ENCODE measurements at regions not wholly inside any gene's neighbourhood (a gene's known extent, or its start where the extent isn't known, plus 50 kb on each side); places are given as distances from the start of the nearest gene placed in this dataset.

DNA sequence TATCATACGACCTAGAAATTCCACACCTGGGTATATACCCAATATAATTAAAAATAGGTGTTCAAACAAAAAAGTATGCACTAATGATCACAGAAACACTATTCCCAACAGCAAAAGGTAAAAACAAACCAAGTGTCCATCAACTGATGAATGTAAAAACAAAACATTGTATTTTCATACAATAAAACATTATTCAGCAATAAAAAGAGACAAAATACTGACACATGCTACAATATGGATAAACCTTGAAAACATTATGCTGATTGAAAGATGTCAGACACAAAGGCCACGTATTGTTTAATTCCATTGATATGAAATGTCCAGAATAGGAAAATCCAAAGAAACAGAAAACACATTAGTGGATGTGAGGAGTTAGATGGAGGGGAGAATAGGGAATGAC lies 71.0 kb downstream of the RPL22L1 start:
- no peak overlapping the region for H3K4me3 ChIP-seq
- TF ChIP-seq CTCF (IDR thresholded peaks at IDR 0.05), result no peak
- H3K27ac ChIP-seq, result no peak overlapping the region
- no peak for DNase-seq (ENCODE audit: low spot score)

DNA sequence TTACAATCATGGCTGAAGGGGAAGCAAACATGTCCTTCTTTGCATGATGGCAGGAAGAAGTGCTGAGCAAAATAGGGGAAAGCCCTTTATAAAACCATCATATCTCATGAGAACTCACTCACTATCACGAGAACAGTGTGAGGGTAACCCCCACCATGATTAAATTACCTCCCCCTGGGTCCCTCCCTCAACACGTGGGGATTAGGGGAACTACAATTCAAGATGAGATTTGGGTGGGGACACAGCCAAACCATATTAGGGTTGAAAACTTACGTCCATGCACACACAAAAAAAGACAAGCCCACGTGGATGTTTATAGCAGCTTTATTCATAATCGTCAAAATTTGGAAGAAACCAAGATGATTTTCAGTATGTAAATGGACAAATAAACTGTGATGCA lies 72.3 kb downstream of the RPL22L1 start:
- no peak for TF ChIP-seq CTCF (IDR thresholded peaks at IDR 0.05)
- Histone ChIP-seq H3K27ac (no peak overlapping the region), H3K4me3 (no peak overlapping the region)
- DNase-seq (ENCODE audit: low spot score), result no peak

DNA sequence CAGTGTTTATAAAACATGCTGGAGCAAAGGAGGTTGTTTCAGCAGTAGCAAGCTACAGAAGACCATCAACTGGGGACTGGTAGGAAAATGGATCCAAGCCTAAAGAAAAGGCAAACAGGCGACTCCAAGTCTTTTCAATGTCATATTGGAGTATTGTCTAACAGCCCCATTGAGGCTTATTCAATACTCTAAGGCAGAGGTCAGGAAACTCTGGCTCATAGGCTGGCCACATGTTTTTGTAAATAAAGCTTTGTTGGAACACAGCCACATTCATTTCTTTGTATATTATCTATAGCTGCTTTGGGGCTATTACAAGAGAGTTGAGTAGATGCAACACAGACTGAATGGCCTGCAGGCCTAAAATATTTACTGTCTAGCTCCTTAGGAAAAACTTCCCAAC lies 77.5 kb downstream of the RPL22L1 start:
- TF ChIP-seq CTCF (IDR thresholded peaks at IDR 0.05), result no peak
- Histone ChIP-seq H3K4me3 (no peak overlapping the region), H3K27ac (no peak overlapping the region)
- DNase-seq (ENCODE audit: low spot score), result no peak

DNA sequence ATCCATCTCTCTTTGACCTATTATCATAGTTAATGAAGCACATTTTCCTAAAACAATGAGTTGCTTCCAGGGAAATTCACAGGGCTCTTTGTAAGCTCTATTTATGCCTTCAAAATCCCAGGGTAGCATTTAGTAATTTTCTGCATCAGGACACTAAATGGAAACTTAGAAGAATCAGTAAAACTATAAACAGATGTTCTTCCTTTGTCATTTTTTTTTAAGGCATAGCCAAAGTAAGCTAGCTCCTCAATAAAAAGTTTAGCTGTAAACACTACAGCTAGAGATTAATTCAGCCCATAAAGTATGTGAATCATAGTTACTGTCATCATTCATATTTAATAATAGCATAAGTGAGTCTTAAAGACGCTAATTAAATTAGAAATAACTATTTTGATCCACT lies 79.3 kb downstream of the RPL22L1 start:
- no peak overlapping the region for H3K27ac ChIP-seq
- TF ChIP-seq CTCF (IDR thresholded peaks at IDR 0.05), result no peak
- no peak for DNase-seq (ENCODE audit: low spot score)

DNA sequence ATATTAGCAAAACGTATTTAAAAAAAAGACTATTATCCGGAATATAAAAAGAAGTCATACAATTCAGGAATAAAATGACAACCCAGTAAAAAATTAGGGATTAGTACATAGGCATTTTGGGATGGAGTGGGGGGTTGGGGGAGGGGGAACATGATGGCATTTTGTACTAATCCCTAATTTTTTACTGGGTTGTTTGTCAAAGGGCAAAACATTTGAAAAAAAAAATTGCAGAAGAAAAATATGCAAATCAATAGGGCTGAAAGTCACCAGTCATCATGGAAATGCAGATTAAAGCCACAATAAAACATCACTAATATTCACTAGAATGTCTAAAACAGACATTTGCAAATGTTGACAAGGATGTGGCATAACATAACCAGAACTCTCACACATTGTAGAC lies 82.5 kb downstream of the RPL22L1 start:
- no peak for DNase-seq (ENCODE audit: low spot score)

More for the DNA sequence above, 79.3 kb downstream of the RPL22L1 start:
- no peak overlapping the region for H3K4me3 ChIP-seq

GRCh38 chr3:170785454-170785853 lies 84.5 kb downstream of the RPL22L1 start:
- DNase-seq (ENCODE audit: low spot score), result no peak
- Histone ChIP-seq H3K27ac (no peak overlapping the region), H3K4me3 (no peak overlapping the region)
- no peak for TF ChIP-seq CTCF (IDR thresholded peaks at IDR 0.05)

More for the DNA sequence above, 82.5 kb downstream of the RPL22L1 start:
- no peak overlapping the region for H3K4me3 ChIP-seq
- H3K27ac ChIP-seq, result no peak overlapping the region
- no peak for TF ChIP-seq CTCF (IDR thresholded peaks at IDR 0.05)

DNA sequence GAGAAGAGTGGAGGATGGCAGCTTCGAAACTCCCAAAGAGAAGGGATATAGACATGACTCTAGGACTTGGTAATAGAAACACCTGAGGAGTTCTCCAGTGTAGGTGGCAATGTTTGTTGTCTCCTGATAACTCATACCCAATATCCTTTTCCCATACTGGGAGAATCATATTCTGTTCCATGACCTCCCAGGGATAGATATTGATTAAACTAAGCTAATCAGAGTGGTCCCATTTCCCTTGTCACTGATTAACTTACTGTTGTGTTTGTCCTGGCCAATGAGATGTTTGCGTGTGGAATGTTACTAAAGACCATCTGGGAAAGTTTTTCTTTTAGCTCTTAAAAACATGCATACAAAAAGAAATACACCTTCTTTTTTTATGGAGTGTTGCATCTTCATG lies 85.6 kb downstream of the RPL22L1 start:
- Histone ChIP-seq H3K27ac (no peak overlapping the region), H3K4me3 (no peak overlapping the region)
- DNase-seq (ENCODE audit: low spot score), result no peak
- TF ChIP-seq CTCF (IDR thresholded peaks at IDR 0.05), result no peak

Data from coronary artery (tissue), 2 donors.